ENCODE measurements at regions not wholly inside any gene's neighbourhood (a gene's known extent, or its start where the extent isn't known, plus 50 kb on each side); places are given as distances from the start of the nearest gene placed in this dataset.

DNA sequence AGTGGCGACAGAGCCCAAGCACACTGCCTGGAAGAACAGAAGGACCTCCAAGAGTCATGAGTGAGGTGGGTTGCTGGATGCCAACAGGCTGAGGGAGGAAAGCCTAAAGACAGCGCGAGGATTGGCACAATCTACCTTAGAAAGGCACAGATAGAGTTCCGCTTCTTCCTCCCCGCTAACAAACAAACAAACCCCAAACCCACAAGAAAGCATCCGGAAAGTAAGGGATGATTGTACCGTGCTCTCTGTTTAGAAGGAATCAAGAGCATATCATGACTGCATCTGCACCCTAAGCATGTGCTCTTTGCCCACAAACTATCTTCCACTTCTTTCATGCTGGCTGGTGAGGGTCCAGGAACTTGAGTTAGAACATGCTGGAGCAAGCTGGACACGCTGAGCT is 233.0 kb upstream of the KLF12 start:
- TF ChIP-seq TARDBP (IDR thresholded peaks at IDR 0.05) (no peak), FOSL1 (tag; conservative IDR thresholded peaks at IDR 0.05) (no peak), HNRNPL (IDR thresholded peaks at IDR 0.05; ENCODE audit: low read depth, low read length) (no peak), GATA2 (CRISPR knock-in tag; IDR thresholded peaks at IDR 0.05) (no peak), ETS2 (tag; IDR thresholded peaks at IDR 0.05; ENCODE audit: borderline replicate concordance, poor library complexity, severe bottlenecking) (no peak), CREM (IDR thresholded peaks at IDR 0.05; ENCODE audit: low read depth) (no peak)
- TF ChIP-seq, protein P1, sequence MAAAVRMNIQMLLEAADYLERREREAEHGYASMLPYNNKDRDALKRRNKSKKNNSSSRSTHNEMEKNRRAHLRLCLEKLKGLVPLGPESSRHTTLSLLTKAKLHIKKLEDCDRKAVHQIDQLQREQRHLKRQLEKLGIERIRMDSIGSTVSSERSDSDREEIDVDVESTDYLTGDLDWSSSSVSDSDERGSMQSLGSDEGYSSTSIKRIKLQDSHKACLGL (CRISPR knock-in tag; IDR thresholded peaks at IDR 0.05; ENCODE audit: borderline replicate concordance, poor library complexity, severe bottlenecking), result no peak
- TF ChIP-seq, protein P2, sequence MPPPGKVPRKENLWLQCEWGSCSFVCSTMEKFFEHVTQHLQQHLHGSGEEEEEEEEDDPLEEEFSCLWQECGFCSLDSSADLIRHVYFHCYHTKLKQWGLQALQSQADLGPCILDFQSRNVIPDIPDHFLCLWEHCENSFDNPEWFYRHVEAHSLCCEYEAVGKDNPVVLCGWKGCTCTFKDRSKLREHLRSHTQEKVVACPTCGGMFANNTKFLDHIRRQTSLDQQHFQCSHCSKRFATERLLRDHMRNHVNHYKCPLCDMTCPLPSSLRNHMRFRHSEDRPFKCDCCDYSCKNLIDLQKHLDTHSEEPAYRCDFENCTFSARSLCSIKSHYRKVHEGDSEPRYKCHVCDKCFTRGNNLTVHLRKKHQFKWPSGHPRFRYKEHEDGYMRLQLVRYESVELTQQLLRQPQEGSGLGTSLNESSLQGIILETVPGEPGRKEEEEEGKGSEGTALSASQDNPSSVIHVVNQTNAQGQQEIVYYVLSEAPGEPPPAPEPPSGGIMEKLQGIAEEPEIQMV (tag; conservative IDR thresholded peaks at IDR 0.05; ENCODE audit: low read depth), result no peak

Data from K562 (cell line).